Fibroblast of lung (primary cell): ENCODE measurements at regions not wholly inside any gene's neighbourhood (a gene's known extent, or its start where the extent isn't known, plus 50 kb on each side); places are given as distances from the start of the nearest gene placed in this dataset.

ENCODE experiments used
- EZH2 ChIP-seq: IDR thresholded peaks from 2 replicates; pipeline ENCODE4 v1.5.1; 2012; ENCODE audit warnings: low read length, control low read depth, mild to moderate bottlenecking; ENCODE audit errors: missing control alignments
- TF ChIP-seq, protein P1 (sequence below), 2 donors: IDR thresholded peaks in 1 of 2; conservative IDR thresholded peaks in 1 of 2; 1 replicate in 1 of 2; 2 replicates in 1 of 2; pipeline ENCODE4 v1.5.1; 2011 to 2012; ENCODE audit warnings: low read length in 2 of 2, control low read depth in 1 of 2, inconsistent platforms in 1 of 2, low read depth in 1 of 2, mild to moderate bottlenecking in 1 of 2

DNA sequence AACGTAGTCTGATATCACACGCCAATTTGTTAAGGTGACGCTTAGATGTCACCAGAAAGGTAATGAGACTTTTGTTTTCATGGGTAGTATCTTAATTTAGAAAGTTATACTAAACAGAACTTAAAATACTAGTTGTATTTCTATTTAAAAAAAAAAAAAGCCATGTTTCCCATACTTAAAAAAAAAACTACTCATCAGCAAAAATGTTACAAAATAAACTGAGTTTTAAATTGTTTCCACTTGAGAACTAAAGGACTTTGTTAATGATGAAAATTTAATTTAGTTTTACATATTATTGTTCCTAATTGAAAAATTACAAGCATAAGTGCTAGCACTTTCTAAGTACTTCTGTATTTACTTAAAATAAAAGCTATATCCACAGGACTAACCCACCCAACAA lies 300.8 kb upstream of the ATP11B start:
- TF ChIP-seq EZH2 = no peak
- TF ChIP-seq, protein P1, sequence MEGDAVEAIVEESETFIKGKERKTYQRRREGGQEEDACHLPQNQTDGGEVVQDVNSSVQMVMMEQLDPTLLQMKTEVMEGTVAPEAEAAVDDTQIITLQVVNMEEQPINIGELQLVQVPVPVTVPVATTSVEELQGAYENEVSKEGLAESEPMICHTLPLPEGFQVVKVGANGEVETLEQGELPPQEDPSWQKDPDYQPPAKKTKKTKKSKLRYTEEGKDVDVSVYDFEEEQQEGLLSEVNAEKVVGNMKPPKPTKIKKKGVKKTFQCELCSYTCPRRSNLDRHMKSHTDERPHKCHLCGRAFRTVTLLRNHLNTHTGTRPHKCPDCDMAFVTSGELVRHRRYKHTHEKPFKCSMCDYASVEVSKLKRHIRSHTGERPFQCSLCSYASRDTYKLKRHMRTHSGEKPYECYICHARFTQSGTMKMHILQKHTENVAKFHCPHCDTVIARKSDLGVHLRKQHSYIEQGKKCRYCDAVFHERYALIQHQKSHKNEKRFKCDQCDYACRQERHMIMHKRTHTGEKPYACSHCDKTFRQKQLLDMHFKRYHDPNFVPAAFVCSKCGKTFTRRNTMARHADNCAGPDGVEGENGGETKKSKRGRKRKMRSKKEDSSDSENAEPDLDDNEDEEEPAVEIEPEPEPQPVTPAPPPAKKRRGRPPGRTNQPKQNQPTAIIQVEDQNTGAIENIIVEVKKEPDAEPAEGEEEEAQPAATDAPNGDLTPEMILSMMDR (conservative IDR thresholded peaks at IDR 0.05 in 1 of 2, IDR thresholded peaks at IDR 0.05 in 1 of 2; ENCODE audit: low read depth in 1 of 2, low read length in 2 of 2) = no peak
